T47D (cell line): ENCODE measurements at regions not wholly inside any gene's neighbourhood (a gene's known extent, or its start where the extent isn't known, plus 50 kb on each side); places are given as distances from the start of the nearest gene placed in this dataset.

Experiments
- DNase-seq, 2 experiments: peaks; one replicate each; pipeline versions ENCODE4 v3.0.0 to v3.0.0-alpha.2; 2011 to 2012; ENCODE audit warnings: low read depth in 1 of 2, low spot score in 1 of 2
- JUND ChIP-seq: IDR thresholded peaks from 2 replicates; pipeline ENCODE4 v1.6.1; 2012; ENCODE audit warnings: low read depth
- in situ Hi-C: cut with HindIII; loops from 2 replicates; pipeline ENCODE4 v1.10.0; 2016; ENCODE audit warnings: low sequenced_read_pairs, low pct_unique_long_range_greater_than_20kb

DNA sequence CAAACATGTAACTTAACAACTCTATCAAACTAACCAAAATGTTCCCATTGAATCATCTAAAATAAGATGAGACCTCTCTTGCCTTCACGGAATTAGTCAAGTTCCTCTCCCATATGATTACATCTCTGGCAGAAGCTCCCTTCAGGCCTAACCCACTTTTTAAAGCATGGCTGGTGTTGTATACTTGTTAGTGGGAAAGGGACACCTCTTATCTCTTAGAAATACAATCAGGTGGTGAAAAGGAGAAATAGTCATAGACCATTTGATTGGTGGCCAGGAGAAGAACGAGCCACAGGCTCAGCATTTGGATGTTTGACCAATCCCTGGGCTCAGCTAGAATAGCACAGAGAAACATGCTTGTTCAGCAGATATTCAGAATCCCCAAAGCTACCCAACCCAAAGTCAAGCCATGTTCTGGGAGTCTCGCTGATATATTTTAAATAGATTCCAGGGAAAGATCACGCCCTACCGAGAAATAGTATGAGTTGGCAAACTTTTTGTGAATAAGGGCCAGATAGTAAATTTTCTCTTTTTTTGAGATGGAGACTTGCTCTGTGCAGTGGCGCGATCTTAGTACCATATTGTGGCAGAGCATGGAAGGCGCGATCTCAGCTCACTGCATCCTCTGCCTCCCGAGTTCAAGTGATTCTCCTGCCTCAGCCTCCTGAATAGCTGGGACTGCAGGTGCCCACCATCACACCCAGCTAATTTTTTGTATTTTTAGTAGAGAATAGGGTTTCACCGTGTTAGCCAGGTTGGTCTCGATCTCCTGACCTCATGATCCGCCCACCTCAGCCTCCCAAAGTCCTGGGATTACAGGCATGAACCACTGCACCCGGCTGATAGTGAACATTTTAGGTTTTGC, 126.3 kb upstream of the MYLIP start:
- TF ChIP-seq JUND, result no peak
- in situ Hi-C loops, result no loop called here
- DNase-seq, result no peak

DNA sequence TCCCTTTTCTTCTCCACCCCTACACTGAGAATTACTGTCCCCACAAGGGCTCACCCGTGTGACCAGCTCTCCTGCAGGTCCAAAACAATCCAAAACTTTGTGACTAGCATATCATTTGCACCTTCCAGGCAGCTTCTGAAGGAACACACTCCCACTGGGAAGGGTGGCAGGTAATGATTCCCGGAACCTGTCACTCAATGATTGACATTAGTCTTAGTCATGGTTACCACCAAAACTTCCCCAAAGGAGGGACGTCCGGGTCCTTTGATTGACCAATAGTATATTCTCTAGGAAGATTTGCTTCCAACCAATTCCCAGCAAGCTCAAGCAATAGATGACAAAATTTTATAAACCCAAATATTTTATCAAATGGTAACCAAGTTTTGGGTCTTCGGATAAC, 127.7 kb upstream of the MYLIP start:
- DNase-seq, result no peak
- no peak for TF ChIP-seq JUND
- in situ Hi-C loops, result no loop called here

DNA sequence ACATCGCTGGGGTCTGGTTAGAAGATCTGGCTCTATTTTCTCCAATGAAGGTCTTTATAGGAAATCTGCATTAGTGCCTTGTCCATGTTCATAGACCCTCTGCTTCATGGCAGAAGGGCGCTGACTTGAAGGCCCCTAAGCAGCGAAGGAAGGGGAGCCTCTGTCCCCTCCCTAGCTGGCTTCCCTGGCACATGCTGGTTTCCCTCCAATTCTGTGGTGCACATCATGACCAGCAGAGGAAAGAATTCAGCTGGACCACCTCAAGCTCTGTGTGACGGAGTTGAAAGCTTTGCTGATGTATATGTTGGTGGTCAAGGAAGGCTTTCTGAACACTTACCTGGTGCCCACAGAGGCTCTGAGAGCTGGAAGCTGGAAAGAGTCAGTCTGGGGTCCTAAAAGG, 129.7 kb upstream of the MYLIP start:
- no peak for TF ChIP-seq JUND
- no peak for DNase-seq
- in situ Hi-C loops, result no loop called here

DNA sequence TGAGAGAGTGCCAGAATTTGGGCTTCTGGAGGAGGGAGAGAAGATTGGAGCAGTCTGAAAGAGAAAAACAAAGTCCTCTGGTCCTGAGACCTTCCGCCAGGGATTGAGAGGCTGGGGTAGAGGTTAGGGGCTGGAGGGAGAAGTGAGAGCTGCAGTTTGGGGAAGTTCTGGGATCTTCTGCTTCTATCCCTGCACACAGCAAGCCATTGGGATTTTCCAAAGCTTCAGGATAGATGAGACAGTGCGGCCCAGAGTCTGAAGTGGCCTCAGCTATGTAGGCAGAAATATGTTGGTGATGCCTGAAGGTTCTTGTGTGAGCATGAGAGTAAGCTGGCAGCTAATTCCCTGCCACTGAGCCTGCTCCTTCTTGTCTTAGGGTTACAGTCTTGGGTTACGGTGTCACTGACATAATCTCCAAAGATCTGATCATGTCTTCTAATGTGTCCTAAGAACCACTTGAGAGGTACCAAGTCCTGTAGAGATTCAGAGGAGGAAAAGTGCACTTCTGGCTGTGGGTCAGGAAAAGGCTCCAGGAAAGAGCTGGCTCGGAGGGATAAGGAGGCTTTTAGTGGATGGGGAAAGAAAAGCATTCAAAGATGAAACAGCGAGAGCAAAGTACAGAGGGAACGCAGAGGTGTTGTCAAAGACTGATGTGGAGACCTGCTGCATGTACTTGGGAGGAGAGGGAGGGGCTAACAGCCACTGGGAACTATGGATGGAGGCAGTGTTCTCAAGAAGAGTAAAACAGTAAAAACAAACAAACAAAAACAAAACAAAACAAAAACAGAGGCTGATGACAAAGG, 131.1 kb upstream of the MYLIP start:
- no peak for TF ChIP-seq JUND
- in situ Hi-C loops, result no loop called here
- no peak for DNase-seq

DNA sequence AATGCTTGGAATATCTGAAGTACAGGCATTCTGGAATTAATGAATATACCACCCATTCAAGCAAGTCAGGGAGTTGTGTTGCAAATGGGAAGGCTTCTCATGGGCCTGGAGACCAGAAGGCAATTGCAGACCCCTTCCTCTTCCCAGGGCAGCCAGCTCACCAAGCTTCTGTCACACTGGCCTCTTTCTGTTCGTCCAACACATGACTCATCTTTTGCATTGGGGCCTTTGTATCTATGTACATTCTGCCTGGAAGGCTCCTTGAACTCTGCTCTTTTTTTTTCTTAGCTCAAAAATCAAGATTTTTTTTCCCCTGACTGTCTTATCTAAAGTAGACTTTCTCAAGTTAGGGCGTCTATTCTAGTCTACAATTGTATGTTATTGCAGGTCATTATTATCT, 132.9 kb upstream of the MYLIP start:
- DNase-seq, result no peak
- in situ Hi-C loops, result no loop called here
- no peak for TF ChIP-seq JUND

DNA sequence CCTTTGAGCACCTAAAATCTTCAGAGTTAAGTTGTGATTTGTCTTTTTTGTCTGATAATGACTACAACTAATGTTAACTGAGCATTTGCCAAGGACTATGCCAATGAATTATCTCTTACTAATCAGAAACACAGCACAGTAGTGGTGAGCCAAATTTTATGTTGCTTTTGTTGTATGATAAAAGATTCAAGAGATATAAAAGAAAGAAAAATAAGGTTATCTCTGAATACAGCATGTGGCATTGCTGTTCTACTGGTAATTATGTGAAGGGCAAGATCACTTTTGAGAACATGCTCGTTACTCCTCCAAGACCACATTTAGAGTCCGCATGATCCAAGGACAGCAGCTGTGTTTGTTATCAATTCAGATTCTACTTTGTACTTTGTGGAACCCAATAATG, 133.4 kb upstream of the MYLIP start:
- no peak for TF ChIP-seq JUND
- in situ Hi-C loops, result no loop called here
- no peak for DNase-seq

DNA sequence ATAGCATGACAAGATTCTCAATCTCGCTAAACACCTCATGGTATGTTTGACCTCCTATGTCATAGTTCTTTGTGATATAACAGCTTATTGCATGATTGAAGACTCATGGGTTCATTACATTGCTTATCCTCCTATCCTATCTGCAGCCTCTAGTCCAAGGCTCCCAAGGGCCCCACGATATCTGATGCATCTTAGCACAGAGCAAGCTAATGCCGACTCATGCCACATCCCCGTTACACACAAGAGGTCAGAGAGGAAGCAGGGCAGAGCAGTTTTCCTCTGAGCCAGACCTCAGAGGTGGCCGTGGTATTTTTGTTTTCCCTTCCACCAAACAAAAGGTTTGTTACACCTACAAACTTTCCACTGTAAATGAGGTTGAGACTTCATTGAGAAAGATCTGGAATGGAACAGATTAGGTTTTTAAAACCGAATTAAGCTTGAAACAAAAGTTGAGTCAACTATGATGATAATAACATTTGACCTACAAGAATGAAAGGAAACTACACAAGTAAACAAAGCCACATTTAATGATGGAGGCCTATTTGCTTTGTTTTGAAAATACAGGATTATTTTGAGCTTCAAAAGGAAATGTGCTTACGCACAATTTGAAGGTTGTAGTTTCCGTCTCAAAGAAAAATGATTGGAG, 133.9 kb upstream of the MYLIP start:
- no peak for TF ChIP-seq JUND
- in situ Hi-C loops, result no loop called here
- no peak for DNase-seq

DNA sequence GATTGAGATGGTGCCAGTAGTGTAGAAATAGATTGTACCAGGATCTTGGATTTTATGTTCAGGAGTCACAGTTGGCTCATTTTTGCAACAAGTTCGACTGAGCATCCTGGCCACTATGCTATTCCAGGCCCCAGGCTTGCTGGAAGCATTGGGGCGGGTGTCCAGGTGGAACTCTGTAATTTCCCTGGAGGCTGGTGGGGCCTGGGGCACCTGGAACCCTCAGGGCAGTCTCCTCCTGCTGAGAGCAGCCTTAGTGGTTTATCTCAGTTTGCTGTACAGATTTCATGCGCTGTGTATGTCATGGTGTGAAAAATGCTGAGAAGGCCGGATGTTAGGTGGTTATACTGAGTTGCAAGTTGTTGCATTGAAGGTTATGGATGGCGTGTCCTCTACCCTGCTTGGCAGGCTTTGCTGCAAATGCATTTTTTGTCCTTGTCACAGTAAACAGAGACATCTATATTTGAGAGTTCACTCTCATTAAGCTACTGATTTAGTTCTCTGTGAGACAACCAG, 135.1 kb upstream of the MYLIP start:
- no peak for DNase-seq
- no peak for TF ChIP-seq JUND
- in situ Hi-C loops, result no loop called here

DNA sequence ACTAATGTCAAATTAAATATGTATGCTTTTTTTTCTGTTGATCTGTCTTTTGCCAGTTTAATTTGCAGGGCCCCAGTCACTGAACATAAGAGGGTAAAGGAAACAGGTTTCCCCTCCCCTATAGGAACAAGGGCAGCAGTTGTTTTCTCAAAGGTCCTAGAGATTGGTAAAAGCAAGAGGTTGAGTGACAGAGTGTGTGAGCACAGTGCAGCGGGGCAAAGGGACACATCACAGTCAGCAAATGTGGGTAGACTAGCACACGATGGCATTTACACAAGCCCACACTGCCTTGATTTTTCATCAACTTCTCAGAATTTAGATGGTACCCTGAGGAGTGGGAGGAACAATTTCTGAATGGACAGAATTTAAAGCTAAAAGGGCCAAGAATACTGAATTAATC, 138.7 kb upstream of the MYLIP start:
- no peak for DNase-seq
- in situ Hi-C loops, result no loop called here
- no peak for TF ChIP-seq JUND

DNA sequence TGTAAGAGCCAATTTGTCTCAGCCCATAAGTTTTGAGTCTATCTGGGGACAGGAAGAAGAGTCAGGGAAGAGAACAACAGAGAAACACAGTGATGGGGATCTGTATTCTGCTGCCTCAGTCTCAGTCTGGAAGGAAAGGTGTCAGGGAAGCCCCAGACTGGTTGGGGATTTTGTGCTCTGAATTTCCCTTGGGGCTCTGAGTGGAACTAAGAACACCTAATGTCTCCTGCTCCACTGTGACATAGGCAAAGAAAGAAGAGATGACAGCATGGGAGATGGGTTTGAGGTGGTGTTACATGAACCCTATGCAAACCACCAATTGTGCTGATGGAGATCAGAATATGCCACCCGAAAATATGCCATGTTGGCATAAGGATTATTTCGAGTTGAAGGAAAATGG, 139.5 kb upstream of the MYLIP start:
- DNase-seq, result no peak
- in situ Hi-C loops, result no loop called here
- TF ChIP-seq JUND, result no peak

DNA sequence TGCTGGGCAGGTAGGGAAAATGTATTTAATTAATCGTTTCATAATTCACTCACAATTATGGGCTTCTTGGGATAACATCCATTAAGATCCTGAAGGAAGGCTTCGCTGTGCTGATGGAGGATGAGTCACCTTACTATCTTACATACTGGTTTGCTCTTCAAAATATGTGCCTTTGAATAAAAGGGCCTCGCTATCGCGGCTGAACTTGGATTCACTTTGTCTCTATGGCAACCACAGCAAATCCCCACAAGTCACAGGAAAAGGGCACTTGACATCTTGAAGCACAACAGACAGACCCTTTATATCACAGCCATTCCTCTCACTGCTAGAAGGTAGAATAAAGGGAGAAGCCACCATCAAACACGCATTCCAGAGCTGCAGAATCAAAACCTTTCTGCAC, 141.3 kb upstream of the MYLIP start:
- TF ChIP-seq JUND, result no peak
- no peak for DNase-seq
- in situ Hi-C loops, result no loop called here

DNA sequence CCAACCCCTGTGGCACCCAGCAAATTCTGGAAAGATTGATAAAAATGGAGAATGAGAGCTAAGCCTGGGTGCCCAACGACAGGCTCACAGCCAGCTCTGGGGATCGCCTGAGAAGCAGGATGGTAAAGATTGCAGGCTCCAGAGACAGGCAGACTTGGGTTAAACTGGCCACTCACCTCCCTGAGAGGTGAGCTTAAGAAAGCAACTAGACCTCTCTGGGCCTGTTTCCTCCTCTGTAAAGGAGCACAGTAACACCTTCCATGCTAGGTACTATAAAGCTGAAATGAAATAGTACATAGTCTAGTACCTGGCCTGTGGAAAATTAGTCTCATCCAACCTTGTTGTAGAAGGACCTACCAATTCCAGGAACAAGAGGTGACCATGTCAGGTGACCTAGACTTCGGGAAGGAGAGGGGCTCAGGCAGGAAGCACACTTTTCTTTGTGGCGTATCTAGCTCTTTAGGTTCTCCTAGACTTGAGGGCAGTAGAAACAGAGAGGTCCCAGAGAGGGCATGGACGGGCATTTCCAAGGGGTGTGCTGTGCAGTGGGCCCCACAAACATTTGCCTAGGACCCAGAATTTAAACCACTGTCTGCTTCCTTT, 142.8 kb upstream of the MYLIP start:
- no peak for DNase-seq
- no peak for TF ChIP-seq JUND
- in situ Hi-C loops, result no loop called here

DNA sequence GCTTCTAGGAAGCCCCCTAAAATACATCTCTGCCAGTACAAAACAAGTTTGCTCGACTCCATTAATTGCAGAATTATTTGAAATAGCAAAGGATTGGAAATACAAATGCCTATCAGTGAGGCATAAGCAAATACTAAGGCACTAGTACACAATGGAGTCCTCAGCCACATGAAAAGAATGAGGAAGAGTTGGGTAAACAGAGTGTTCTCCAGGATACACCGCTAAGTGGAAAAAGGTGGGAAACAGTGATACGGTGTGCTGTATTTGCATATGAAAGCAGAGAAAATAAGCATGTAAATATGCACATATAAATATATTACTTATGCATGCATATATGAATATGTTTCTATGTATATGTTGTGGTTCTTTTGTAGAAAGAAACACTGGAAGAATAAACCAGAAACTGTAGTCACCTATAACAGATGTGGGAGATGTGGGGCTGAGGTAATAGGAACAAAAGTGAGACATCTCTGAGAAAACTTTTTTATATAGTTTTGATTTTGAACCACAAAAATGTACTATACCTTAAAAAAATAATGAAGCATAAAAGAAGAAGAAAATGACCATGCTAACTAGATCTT, 143.4 kb upstream of the MYLIP start:
- DNase-seq, result peak in 1 of 2 experiments; percentile 28
- in situ Hi-C loops, result no loop called here
- TF ChIP-seq JUND, result no peak
